Naive thymus-derived CD4-positive, alpha-beta T cell (primary cell): ENCODE measurements at regions not wholly inside any gene's neighbourhood (a gene's known extent, or its start where the extent isn't known, plus 50 kb on each side); places are given as distances from the start of the nearest gene placed in this dataset.

ENCODE experiments used
- ATAC-seq: fragments of 150-1000 bp; cut with Tn5 transposase; 2 replicates; pipeline ENCODE4 v1.10.0; 2021; ENCODE audit warnings: mild to moderate bottlenecking, moderate library complexity
- CTCF ChIA-PET: fragments of 350-600 bp; sonication (Branson Sonifier 250); formaldehyde crosslinking; loops from one replicate; lab custom pipeline; 2021; ENCODE audit warnings: antibody characterized with exemption; lab: Charles Lee
- POLR2A ChIA-PET: fragments of 350-600 bp; sonication (Branson Sonifier 250); formaldehyde crosslinking; loops from one replicate; lab custom pipeline; 2021; ENCODE audit warnings: antibody characterized with exemption, inconsistent platforms; lab: Charles Lee
- DNase-seq, 9 donors: peaks; one replicate each; pipeline versions ENCODE4 v3.0.0 to v3.0.0-alpha.2; 2020 to 2022; ENCODE audit warnings: mixed read lengths in 1 of 9
- H3K27ac ChIP-seq: one replicate; pipeline ENCODE4 v1.7.0; 2013; ENCODE audit warnings: mild to moderate bottlenecking, low read depth, low read length, moderate library complexity
- H3K27me3 ChIP-seq, 2 donors: one replicate each; pipeline ENCODE4 v1.7.0; 2013; ENCODE audit warnings: low read length in 2 of 2, mild to moderate bottlenecking in 2 of 2, moderate library complexity in 2 of 2; ENCODE audit not compliant: control insufficient read depth in 2 of 2, insufficient read depth in 2 of 2
- H3K36me3 ChIP-seq, 3 experiments: 1 replicate in 2 of 3; 2 replicates in 1 of 3; pipeline ENCODE4 v1.7.0; 2013; ENCODE audit warnings: low read length in 3 of 3, mild to moderate bottlenecking in 3 of 3, moderate library complexity in 1 of 3; ENCODE audit not compliant: insufficient read depth in 3 of 3, control insufficient read depth in 2 of 3
- H3K4me1 ChIP-seq, 2 donors: one replicate each; pipeline ENCODE4 v1.7.0; 2013; ENCODE audit warnings: low read length in 2 of 2, mild to moderate bottlenecking in 2 of 2, moderate library complexity in 1 of 2; ENCODE audit not compliant: control insufficient read depth in 2 of 2, insufficient read depth in 2 of 2
- H3K4me3 ChIP-seq: 2 replicates; pipeline ENCODE4 v1.7.0; 2013; ENCODE audit warnings: mild to moderate bottlenecking, low read length
- H3K9me3 ChIP-seq, 3 experiments: 1 replicate in 2 of 3; 2 replicates in 1 of 3; pipeline ENCODE4 v1.7.0; 2013; ENCODE audit warnings: low read length in 3 of 3; ENCODE audit not compliant: control insufficient read depth in 2 of 3
- H3K27ac Mint-ChIP-seq, 9 donors: one replicate each; pipeline ENCODE4 v1.8.0; 2020 to 2022; ENCODE audit warnings: mixed read lengths in 9 of 9, mild to moderate bottlenecking in 8 of 9, moderate library complexity in 5 of 9, inconsistent platforms in 2 of 9
- H3K27me3 Mint-ChIP-seq, 5 donors: one replicate each; pipeline ENCODE4 v1.8.0; 2021 to 2022; ENCODE audit warnings: mixed read lengths in 5 of 5, mild to moderate bottlenecking in 1 of 5
- H3K36me3 Mint-ChIP-seq, 5 donors: one replicate each; pipeline ENCODE4 v1.8.0; 2020 to 2022; ENCODE audit warnings: mixed read lengths in 5 of 5, mild to moderate bottlenecking in 3 of 5, inconsistent platforms in 1 of 5
- H3K4me1 Mint-ChIP-seq, 7 donors: one replicate each; pipeline ENCODE4 v1.8.0; 2020 to 2022; ENCODE audit warnings: mixed read lengths in 7 of 7, mild to moderate bottlenecking in 3 of 7, inconsistent platforms in 1 of 7
- H3K4me3 Mint-ChIP-seq, 10 donors: one replicate each; pipeline ENCODE4 v1.8.0; 2020 to 2022; ENCODE audit warnings: mild to moderate bottlenecking in 10 of 10, mixed read lengths in 10 of 10, moderate library complexity in 6 of 10, inconsistent platforms in 2 of 10
- H3K9me3 Mint-ChIP-seq, 11 donors: one replicate each; pipeline ENCODE4 v1.8.0; 2020 to 2022; ENCODE audit warnings: mixed read lengths in 11 of 11, mild to moderate bottlenecking in 4 of 11, inconsistent platforms in 1 of 11, moderate library complexity in 1 of 11
- intact Hi-C, 2 donors: fragments of 100-400 bp; cut with micrococcal nuclease; formaldehyde crosslinking; loops; one replicate each; pipeline ENCODE4 v1.15.1; 2023

DNA sequence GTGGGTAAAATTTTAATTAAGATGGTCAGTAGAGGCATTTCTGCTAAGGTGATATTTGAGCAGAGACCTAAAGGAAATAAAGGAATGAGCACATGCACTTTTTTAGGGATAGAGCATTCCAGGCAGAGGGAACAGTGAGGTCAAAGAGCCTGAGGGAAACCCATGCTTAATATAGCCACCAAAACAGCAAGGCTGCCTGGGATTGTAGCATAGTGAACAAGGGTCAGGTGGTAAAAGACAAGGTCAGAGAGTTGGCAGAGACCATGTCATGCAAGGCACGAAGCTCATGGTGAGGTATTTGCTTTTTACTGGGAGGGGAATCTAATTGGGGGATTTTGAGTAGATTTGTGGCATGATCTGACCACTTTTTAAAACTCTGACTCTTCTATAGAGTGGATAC is 344.6 kb upstream of the LRRC7 start:
- Histone ChIP-seq H3K4me1 (no peaks in the 10 kb centered on the region), H3K36me3 (no peaks in the 10 kb centered on the region), H3K27me3 (no peaks in the 10 kb centered on the region), H3K27ac (no peak overlapping the region), H3K4me3 (no peak overlapping the region), H3K9me3 (no peaks in the 10 kb centered on the region)
- CTCF ChIA-PET, result no interaction called here
- POLR2A ChIA-PET, result no interaction called here
- Mint-ChIP-seq H3K4me3 (no peak overlapping the region), H3K27me3 (no peaks in the 10 kb centered on the region), H3K4me1 (no peaks in the 10 kb centered on the region), H3K9me3 (peaks cover 0 to 5% (median 0%) of the 10 kb centered on the region in 11 donors), H3K36me3 (no peaks in the 10 kb centered on the region), H3K27ac (no peak overlapping the region)
- DNase-seq (no peak), ATAC-seq (no peak)
- intact Hi-C loops, result no loop called here

DNA sequence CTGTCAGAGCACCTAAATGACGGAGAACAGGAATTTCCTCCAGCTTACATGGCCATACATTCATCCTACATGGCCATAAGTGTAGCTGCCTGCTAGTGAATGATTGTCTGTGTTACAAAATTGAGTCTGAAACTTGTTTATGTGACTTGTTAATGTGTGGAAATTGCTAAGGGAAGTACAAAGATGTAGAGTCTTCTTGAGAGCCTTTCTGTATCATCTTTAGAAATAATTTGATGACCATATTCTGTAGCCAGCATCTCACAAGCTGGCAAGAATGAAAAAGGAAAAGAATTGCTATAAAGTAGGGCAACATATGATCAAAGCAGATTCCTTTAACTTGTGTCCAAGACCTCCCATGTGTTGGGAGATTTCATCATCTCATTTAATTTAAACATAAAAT is 339.2 kb upstream of the LRRC7 start:
- Mint-ChIP-seq H3K4me3 (no peak overlapping the region), H3K36me3 (no peaks in the 10 kb centered on the region), H3K27me3 (no peaks in the 10 kb centered on the region), H3K9me3 (peaks cover 0 to 11% (median 0%) of the 10 kb centered on the region in 11 donors), H3K4me1 (no peaks in the 10 kb centered on the region), H3K27ac (no peak overlapping the region)
- H3K36me3 ChIP-seq, result no peaks in the 10 kb centered on the region
- H3K4me3 ChIP-seq, result no peak overlapping the region
- H3K4me1 ChIP-seq, result no peaks in the 10 kb centered on the region
- intact Hi-C loops, result no loop called here
- no peak overlapping the region for H3K27ac ChIP-seq
- POLR2A ChIA-PET, result no interaction called here
- no peak for ATAC-seq
- H3K27me3 ChIP-seq, result no peaks in the 10 kb centered on the region
- DNase-seq, result no peak
- CTCF ChIA-PET, result no interaction called here
- H3K9me3 ChIP-seq, result no peaks in the 10 kb centered on the region

DNA sequence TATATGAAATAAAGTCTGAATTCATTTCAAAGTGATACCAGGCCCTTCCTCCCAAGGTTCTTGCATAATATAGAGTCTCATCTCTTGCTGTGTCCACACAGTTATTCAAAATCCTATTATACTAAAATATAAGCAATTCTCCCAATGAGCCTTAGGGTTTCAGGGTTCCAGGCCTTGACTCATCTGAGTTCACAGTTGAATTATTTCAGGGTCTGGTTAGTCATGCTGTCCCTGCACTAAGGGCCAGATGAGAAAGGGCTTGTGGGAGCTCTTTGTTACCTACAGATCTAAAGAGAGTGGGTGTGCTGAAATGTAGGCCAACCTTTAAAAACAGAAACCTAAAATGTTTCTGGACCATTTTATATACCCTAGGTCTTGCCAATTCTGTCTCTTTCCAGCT is 337.5 kb upstream of the LRRC7 start:
- H3K36me3 Mint-ChIP-seq, result no peaks in the 10 kb centered on the region

DNA sequence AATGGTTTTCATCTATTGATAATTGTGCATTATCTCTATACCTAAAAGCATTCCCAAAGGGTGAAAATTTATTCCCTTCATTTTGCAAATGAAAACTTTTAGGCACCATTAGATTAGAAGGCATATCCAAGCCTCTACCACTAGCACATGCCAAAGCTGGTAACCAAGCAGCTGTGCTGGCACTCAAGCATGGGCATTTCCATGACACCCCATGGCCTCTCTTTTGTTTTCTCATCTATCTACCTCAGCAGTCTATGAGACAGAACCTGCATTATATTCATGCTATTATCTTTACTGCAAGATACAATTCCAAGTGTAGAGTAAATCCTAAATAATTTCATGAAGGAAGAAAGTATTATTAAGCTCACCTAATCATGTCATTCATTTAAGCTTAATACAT is 334.3 kb upstream of the LRRC7 start:
- no peaks in the 10 kb centered on the region for H3K9me3 ChIP-seq
- Mint-ChIP-seq H3K9me3 (peaks cover 0 to 13% (median 2%) of the 10 kb centered on the region in 11 donors), H3K27me3 (no peaks in the 10 kb centered on the region), H3K4me1 (no peaks in the 10 kb centered on the region), H3K36me3 (no peaks in the 10 kb centered on the region), H3K27ac (no peak overlapping the region), H3K4me3 (no peak overlapping the region)
- H3K27ac ChIP-seq, result no peak overlapping the region
- POLR2A ChIA-PET, result no interaction called here
- intact Hi-C loops, result no loop called here
- H3K4me3 ChIP-seq, result no peak overlapping the region
- no peak for DNase-seq
- CTCF ChIA-PET, result no interaction called here
- no peaks in the 10 kb centered on the region for H3K4me1 ChIP-seq
- no peak for ATAC-seq
- no peaks in the 10 kb centered on the region for H3K27me3 ChIP-seq
- no peaks in the 10 kb centered on the region for H3K36me3 ChIP-seq

More for the DNA sequence above, 337.5 kb upstream of the LRRC7 start:
- H3K27ac ChIP-seq, result no peak overlapping the region
- Mint-ChIP-seq H3K4me3 (no peak overlapping the region), H3K9me3 (peaks cover 0 to 11% (median 0%) of the 10 kb centered on the region in 11 donors), H3K27me3 (no peaks in the 10 kb centered on the region), H3K4me1 (no peaks in the 10 kb centered on the region), H3K27ac (no peak overlapping the region)
- no peaks in the 10 kb centered on the region for H3K36me3 ChIP-seq
- ChIA-PET CTCF (no interaction called here), POLR2A (no interaction called here)
- no peak overlapping the region for H3K4me3 ChIP-seq
- no peaks in the 10 kb centered on the region for H3K27me3 ChIP-seq
- intact Hi-C loops, result no loop called here
- DNase-seq, result no peak
- H3K9me3 ChIP-seq, result no peaks in the 10 kb centered on the region
- no peak for ATAC-seq
- no peaks in the 10 kb centered on the region for H3K4me1 ChIP-seq

DNA sequence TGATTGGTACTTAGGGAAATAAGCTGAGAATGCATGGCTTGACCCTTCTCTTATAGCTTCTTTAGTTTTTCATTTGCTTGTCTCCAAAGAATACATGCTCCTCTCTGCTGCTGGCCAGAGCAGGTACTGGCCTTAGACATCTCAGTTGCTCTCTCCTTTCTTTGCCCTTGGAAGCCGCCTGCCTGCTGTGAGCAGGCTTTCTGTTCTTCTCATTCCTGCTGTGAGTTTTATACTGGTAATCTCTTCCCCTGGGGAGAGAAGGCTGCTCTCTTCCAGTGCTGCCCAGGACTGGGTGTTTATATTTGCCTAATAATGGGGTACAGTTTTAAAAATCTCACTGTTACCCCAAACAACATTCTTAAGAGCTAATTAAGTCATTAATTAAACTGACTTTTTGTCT is 323.5 kb upstream of the LRRC7 start:
- Histone ChIP-seq H3K27me3 (no peaks in the 10 kb centered on the region), H3K4me3 (no peak overlapping the region), H3K27ac (no peak overlapping the region), H3K9me3 (no peaks in the 10 kb centered on the region), H3K4me1 (no peaks in the 10 kb centered on the region), H3K36me3 (no peaks in the 10 kb centered on the region)
- no peak overlapping the region for H3K4me3 Mint-ChIP-seq
- intact Hi-C loops, result no loop called here
- H3K36me3 Mint-ChIP-seq, result no peaks in the 10 kb centered on the region
- ChIA-PET CTCF (no interaction called here), POLR2A (no interaction called here)
- ATAC-seq (no peak), DNase-seq (no peak)
- peaks cover 0 to 15% (median 3%) of the 10 kb centered on the region in 11 donors for H3K9me3 Mint-ChIP-seq
- H3K4me1 Mint-ChIP-seq, result no peaks in the 10 kb centered on the region
- H3K27me3 Mint-ChIP-seq, result no peaks in the 10 kb centered on the region
- H3K27ac Mint-ChIP-seq, result no peak overlapping the region

DNA sequence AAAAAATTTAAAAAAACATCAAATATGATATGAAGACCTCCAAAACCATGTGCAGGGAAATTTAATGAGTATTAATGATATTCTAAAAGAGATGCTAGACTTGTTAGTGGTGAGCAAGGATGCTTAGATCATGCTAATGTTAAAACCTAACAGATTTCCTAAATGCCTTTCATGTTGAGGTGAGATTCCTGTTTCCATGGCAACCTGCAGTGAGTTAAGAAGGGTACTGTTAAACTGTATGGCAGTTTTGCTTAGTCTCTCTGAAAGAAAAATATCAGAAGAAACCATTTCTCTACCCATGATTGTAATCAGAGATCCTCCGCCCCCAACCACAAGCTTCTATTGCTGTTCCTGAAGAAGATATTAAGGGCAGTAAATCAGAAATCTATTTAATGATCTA is 321.6 kb upstream of the LRRC7 start:
- Mint-ChIP-seq H3K4me3 (no peak overlapping the region), H3K27ac (no peak overlapping the region), H3K9me3 (peaks cover 0 to 10% (median 2%) of the 10 kb centered on the region in 11 donors), H3K27me3 (no peaks in the 10 kb centered on the region), H3K36me3 (no peaks in the 10 kb centered on the region), H3K4me1 (no peaks in the 10 kb centered on the region)
- ChIA-PET CTCF (no interaction called here), POLR2A (no interaction called here)
- Histone ChIP-seq H3K36me3 (no peaks in the 10 kb centered on the region), H3K4me3 (no peak overlapping the region), H3K4me1 (no peaks in the 10 kb centered on the region), H3K27me3 (no peaks in the 10 kb centered on the region), H3K9me3 (no peaks in the 10 kb centered on the region), H3K27ac (no peak overlapping the region)
- intact Hi-C loops, result no loop called here
- DNase-seq (no peak), ATAC-seq (no peak)

DNA sequence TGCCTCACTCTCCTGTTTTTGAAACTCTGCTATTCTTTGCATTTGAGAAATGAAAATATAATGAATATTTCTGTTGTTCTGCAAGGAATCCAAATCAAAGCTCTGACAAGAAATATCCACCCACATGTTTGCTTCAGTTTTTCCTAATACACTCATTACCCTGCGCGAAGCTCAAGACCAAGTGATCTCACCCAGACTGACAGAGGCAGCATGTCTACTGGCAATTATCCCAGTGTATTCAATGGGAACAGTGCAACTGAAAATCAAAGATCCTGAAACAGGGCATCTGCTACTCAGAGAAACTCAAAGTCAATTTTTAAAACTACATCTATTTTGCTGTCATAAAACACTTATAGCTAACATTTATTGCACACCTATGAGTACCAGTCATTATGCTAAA is 321.0 kb upstream of the LRRC7 start:
- H3K4me1 ChIP-seq, result no peaks in the 10 kb centered on the region
- no peak for DNase-seq
- H3K36me3 ChIP-seq, result no peaks in the 10 kb centered on the region
- no peak overlapping the region for H3K27ac Mint-ChIP-seq
- no peaks in the 10 kb centered on the region for H3K4me1 Mint-ChIP-seq
- no peaks in the 10 kb centered on the region for H3K36me3 Mint-ChIP-seq
- no peak for ATAC-seq
- peaks cover 0 to 10% (median 2%) of the 10 kb centered on the region in 11 donors for H3K9me3 Mint-ChIP-seq
- intact Hi-C loops, result no loop called here
- no peaks in the 10 kb centered on the region for H3K27me3 ChIP-seq
- no peaks in the 10 kb centered on the region for H3K27me3 Mint-ChIP-seq
- H3K4me3 Mint-ChIP-seq, result no peak overlapping the region
- CTCF ChIA-PET, result no interaction called here
- H3K27ac ChIP-seq, result no peak overlapping the region
- POLR2A ChIA-PET, result no interaction called here
- H3K4me3 ChIP-seq, result no peak overlapping the region
- no peaks in the 10 kb centered on the region for H3K9me3 ChIP-seq
